HUES6 (cell line): ENCODE measurements at regions not wholly inside any gene's neighbourhood (a gene's known extent, or its start where the extent isn't known, plus 50 kb on each side); places are given as distances from the start of the nearest gene placed in this dataset.

ENCODE experiments used
- H3K27ac ChIP-seq: 2 replicates; pipeline ENCODE4 v1.7.0; 2013; ENCODE audit warnings: low read depth, mild to moderate bottlenecking, low read length, inconsistent platforms
- H3K27me3 ChIP-seq: 2 replicates; pipeline ENCODE4 v1.6.1; 2013; ENCODE audit warnings: low read length; ENCODE audit not compliant: control insufficient read depth, insufficient read depth
- H3K36me3 ChIP-seq: 2 replicates; pipeline ENCODE4 v1.6.1; 2013; ENCODE audit warnings: low read length; ENCODE audit not compliant: control insufficient read depth, insufficient read depth
- H3K4me1 ChIP-seq: 2 replicates; pipeline ENCODE4 v1.6.1; 2013; ENCODE audit warnings: low read length; ENCODE audit not compliant: control insufficient read depth, insufficient read depth
- H3K4me3 ChIP-seq: 2 replicates; pipeline ENCODE4 v1.5.1; 2013; ENCODE audit warnings: low read depth, low read length
- H3K9ac ChIP-seq: one replicate; pipeline ENCODE4 v1.6.1; 2013; ENCODE audit warnings: mild to moderate bottlenecking, low read length
- H3K9me3 ChIP-seq: 2 replicates; pipeline ENCODE4 v1.6.1; 2013; ENCODE audit warnings: low read depth, low read length; ENCODE audit not compliant: control insufficient read depth, insufficient read depth

DNA sequence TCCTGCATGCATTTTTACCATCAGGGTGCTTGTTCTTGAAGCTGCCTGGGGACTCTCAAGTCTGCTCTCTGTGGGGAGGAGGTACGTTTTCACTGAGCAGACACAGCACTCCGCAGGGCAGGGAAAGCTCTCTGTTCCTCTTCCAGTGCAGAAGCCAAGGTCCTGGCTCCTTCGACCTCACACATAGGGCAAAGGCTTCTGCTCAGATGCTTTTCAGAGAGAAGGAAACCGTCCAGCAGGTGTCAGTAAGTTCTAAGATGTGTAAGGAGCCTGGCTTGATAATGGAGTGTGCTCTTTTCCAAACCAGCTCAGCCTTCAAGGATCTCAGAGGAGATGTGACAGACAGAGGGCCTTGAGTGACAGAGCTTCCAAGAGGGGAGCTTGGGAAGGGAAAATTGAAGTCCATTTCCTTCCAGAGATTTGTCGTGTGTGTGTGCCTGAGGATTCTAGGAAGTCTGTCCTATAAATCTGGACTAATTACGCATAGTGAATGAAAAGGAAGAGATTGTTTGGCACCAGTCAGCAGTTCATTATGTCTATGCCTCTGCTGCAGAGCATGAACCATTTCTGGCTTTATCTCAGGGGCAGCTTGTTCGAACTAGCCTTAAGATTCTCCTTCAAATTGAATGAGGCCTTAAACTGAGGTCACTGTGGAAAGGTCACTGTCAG lies 67.3 kb upstream of the UPP2 start:
- Histone ChIP-seq H3K27ac (no peak overlapping the region), H3K9me3 (no peaks in the 10 kb centered on the region), H3K4me3 (no peak overlapping the region), H3K9ac (no peak overlapping the region), H3K36me3 (no peaks in the 10 kb centered on the region), H3K4me1 (no peaks in the 10 kb centered on the region), H3K27me3 (no peaks in the 10 kb centered on the region)

DNA sequence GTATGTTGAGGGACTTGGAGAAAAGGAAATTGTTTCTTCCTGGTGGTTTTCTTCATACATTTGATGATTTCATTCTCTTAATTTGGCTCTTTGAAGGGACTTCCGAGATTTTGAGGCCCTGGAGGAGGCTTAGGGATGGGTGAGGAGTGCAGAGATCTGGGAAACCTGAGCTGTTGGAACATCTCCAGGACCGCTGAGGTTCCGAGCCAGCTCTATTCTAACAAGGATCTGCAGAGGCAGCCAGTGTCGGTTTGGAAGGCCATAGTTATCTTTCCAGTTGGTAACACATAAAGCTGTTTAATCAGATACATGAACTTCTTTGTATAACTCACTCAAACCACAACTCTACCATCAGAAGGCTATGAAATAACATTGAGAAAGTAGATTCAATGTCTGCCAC lies 70.3 kb upstream of the UPP2 start:
- Histone ChIP-seq H3K9me3 (no peaks in the 10 kb centered on the region), H3K27me3 (no peaks in the 10 kb centered on the region), H3K4me1 (no peaks in the 10 kb centered on the region), H3K27ac (no peak overlapping the region), H3K36me3 (no peaks in the 10 kb centered on the region), H3K9ac (no peak overlapping the region), H3K4me3 (no peak overlapping the region)

GRCh38 chr2:158025255-158025996 lies 76.2 kb upstream of the UPP2 start:
- no peak overlapping the region for H3K27ac ChIP-seq
- H3K4me3 ChIP-seq: no peak overlapping the region
- no peaks in the 10 kb centered on the region for H3K4me1 ChIP-seq
- H3K27me3 ChIP-seq: no peaks in the 10 kb centered on the region
- no peaks in the 10 kb centered on the region for H3K36me3 ChIP-seq
- no peaks in the 10 kb centered on the region for H3K9me3 ChIP-seq
- H3K9ac ChIP-seq: no peak overlapping the region

- H3K9me3 ChIP-seq: no peaks in the 10 kb centered on the region
- H3K27ac ChIP-seq: no peak overlapping the region
Measured at GRCh38 chr2:158024288-158024898, 77.3 kb upstream of the UPP2 start.

DNA sequence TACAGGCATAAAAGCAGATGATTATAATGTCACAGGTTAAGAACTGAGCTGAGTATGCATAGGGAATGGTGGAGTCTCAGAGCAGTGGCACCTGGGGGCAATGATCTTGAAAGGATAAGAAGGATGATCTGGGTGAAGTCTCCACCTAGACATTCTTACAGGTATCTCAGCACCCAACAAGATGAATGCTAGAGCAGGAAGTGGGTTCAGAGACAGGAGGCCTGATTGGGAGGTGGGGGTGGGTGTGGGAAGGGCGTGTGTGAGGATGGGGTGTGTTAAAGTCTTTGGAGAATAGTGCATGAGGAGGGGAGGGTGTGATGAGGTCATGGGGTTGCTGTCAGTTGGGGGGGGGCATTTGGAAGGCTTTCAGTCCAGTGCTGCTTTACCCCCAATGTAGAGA lies 78.8 kb upstream of the UPP2 start:
- Histone ChIP-seq H3K36me3 (no peaks in the 10 kb centered on the region), H3K27me3 (no peaks in the 10 kb centered on the region), H3K9me3 (no peaks in the 10 kb centered on the region), H3K4me3 (no peak overlapping the region), H3K9ac (no peak overlapping the region), H3K4me1 (no peaks in the 10 kb centered on the region), H3K27ac (no peak overlapping the region)

More at GRCh38 chr2:158024288-158024898, 77.3 kb upstream of the UPP2 start:
- Histone ChIP-seq H3K9ac (no peak overlapping the region), H3K4me3 (no peak overlapping the region), H3K27me3 (no peaks in the 10 kb centered on the region), H3K36me3 (no peaks in the 10 kb centered on the region), H3K4me1 (no peaks in the 10 kb centered on the region)

GRCh38 chr2:158021226-158021625 lies 80.5 kb upstream of the UPP2 start:
- Histone ChIP-seq H3K27ac (no peak overlapping the region), H3K36me3 (no peaks in the 10 kb centered on the region), H3K9me3 (no peaks in the 10 kb centered on the region), H3K27me3 (no peaks in the 10 kb centered on the region), H3K4me1 (no peaks in the 10 kb centered on the region), H3K9ac (no peak overlapping the region), H3K4me3 (no peak overlapping the region)

GRCh38 chr2:158015428-158016076 lies 86.1 kb upstream of the UPP2 start:
- Histone ChIP-seq H3K27ac (no peak overlapping the region), H3K27me3 (no peaks in the 10 kb centered on the region), H3K36me3 (no peaks in the 10 kb centered on the region), H3K9ac (no peak overlapping the region), H3K4me3 (no peak overlapping the region), H3K4me1 (peaks cover 10% of the 10 kb centered on the region), H3K9me3 (no peaks in the 10 kb centered on the region)

DNA sequence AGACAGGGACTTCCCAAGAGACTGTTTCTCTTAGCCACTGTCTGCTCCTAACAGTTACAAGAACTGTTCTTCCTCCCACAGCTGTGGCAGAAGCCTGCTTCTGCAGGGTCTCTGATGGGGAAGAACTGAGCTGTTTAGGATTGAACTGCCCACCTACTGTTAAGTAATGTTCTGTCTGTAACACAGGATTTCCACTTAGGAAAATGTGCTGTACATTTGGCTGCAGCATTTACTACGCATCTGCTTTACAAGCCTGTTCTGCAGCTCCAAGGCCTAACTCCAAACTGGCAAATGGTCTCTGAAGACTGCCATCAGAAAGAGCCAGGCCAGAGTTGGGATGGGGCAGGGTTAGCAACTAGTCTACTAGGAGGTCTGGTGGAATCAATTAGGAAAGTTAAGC lies 87.8 kb upstream of the UPP2 start:
- H3K27ac ChIP-seq: no peak overlapping the region
- no peaks in the 10 kb centered on the region for H3K27me3 ChIP-seq
- no peaks in the 10 kb centered on the region for H3K9me3 ChIP-seq
- no peaks in the 10 kb centered on the region for H3K36me3 ChIP-seq
- H3K4me1 ChIP-seq: peaks cover 10% of the 10 kb centered on the region
- no peak overlapping the region for H3K4me3 ChIP-seq
- no peak overlapping the region for H3K9ac ChIP-seq

GRCh38 chr2:158011055-158011771 lies 90.5 kb upstream of the UPP2 start:
- H3K9ac ChIP-seq: no peak overlapping the region
- H3K4me3 ChIP-seq: no peak overlapping the region
- H3K27ac ChIP-seq: no peak overlapping the region
- no peaks in the 10 kb centered on the region for H3K27me3 ChIP-seq
- H3K9me3 ChIP-seq: no peaks in the 10 kb centered on the region
- peaks cover 10% of the 10 kb centered on the region for H3K4me1 ChIP-seq
- H3K36me3 ChIP-seq: no peaks in the 10 kb centered on the region

- Histone ChIP-seq H3K4me1 (peaks cover 19% of the 10 kb centered on the region), H3K4me3 (no peak overlapping the region), H3K27ac (no peak overlapping the region), H3K9me3 (no peaks in the 10 kb centered on the region), H3K27me3 (no peaks in the 10 kb centered on the region), H3K36me3 (no peaks in the 10 kb centered on the region), H3K9ac (no peak overlapping the region)
Measured at GRCh38 chr2:158009399-158009798, 92.3 kb upstream of the UPP2 start.
